CD4-positive, alpha-beta T cell (primary cell): ENCODE measurements at regions not wholly inside any gene's neighbourhood (a gene's known extent, or its start where the extent isn't known, plus 50 kb on each side); places are given as distances from the start of the nearest gene placed in this dataset.

ENCODE experiments used
- ATAC-seq: fragments of 200-7000 bp; cut with Tn5 transposase; one replicate; pipeline ENCODE4 v1.10.0; 2022; ENCODE audit warnings: mild to moderate bottlenecking; ENCODE audit not compliant: poor library complexity
- CTCF ChIA-PET: fragments of 350-600 bp; sonication (Branson Sonifier 250); formaldehyde crosslinking; loops from one replicate; lab custom pipeline; 2021; ENCODE audit warnings: antibody characterized with exemption, inconsistent platforms; lab: Charles Lee
- POLR2A ChIA-PET: fragments of 350-600 bp; sonication (Branson Sonifier 250); formaldehyde crosslinking; loops from one replicate; lab custom pipeline; 2021; ENCODE audit warnings: antibody characterized with exemption, inconsistent platforms; lab: Charles Lee
- DNase-seq, 14 experiments: peaks; one replicate each; pipeline ENCODE4 v3.0.0-alpha.2; 2013 to 2020; ENCODE audit warnings: mixed read lengths in 2 of 14
- H3K27ac ChIP-seq, 2 donors: one replicate each; pipeline versions ENCODE4 v1.5.1 to v1.7.0; 2013; ENCODE audit warnings: low read length in 2 of 2, low read depth in 1 of 2, mild to moderate bottlenecking in 1 of 2
- H3K27me3 ChIP-seq, 2 experiments: 1 replicate in 1 of 2; 2 replicates in 1 of 2; pipeline versions ENCODE4 v1.6.1 to v1.7.0; 2013; ENCODE audit warnings: low read length in 2 of 2, control low read depth in 1 of 2, mild to moderate bottlenecking in 1 of 2, moderate library complexity in 1 of 2; ENCODE audit not compliant: insufficient read depth in 2 of 2, control insufficient read depth in 1 of 2
- H3K36me3 ChIP-seq: one replicate; pipeline ENCODE4 v1.6.1; 2013; ENCODE audit warnings: low read length, control low read depth; ENCODE audit not compliant: insufficient read depth
- H3K4me1 ChIP-seq: one replicate; pipeline ENCODE4 v1.6.1; 2013; ENCODE audit warnings: low read length, control low read depth; ENCODE audit not compliant: insufficient read depth
- H3K4me3 ChIP-seq: one replicate; pipeline ENCODE4 v1.5.1; 2013; ENCODE audit warnings: mild to moderate bottlenecking, low read length, moderate library complexity
- H3K9me3 ChIP-seq, 2 experiments: 1 replicate in 1 of 2; 2 replicates in 1 of 2; pipeline versions ENCODE4 v1.6.1 to v1.7.0; 2013; ENCODE audit warnings: low read length in 2 of 2, mild to moderate bottlenecking in 2 of 2, control low read depth in 1 of 2, moderate library complexity in 1 of 2; ENCODE audit not compliant: control insufficient read depth in 1 of 2, insufficient read depth in 1 of 2
- H3K27ac Mint-ChIP-seq: one replicate; pipeline ENCODE4 v1.8.0; 2020; ENCODE audit warnings: mixed read lengths
- H3K27me3 Mint-ChIP-seq: one replicate; pipeline ENCODE4 v1.8.0; 2021; ENCODE audit warnings: mixed read lengths
- H3K36me3 Mint-ChIP-seq: one replicate; pipeline ENCODE4 v1.8.0; 2021; ENCODE audit warnings: low read depth, mixed read lengths
- H3K4me1 Mint-ChIP-seq: one replicate; pipeline ENCODE4 v1.8.0; 2021; ENCODE audit warnings: low read depth, mixed read lengths
- H3K4me3 Mint-ChIP-seq: one replicate; pipeline ENCODE4 v1.8.0; 2020; ENCODE audit warnings: mild to moderate bottlenecking, mixed read lengths
- H3K9me3 Mint-ChIP-seq: one replicate; pipeline ENCODE4 v1.8.0; 2020; ENCODE audit warnings: mixed read lengths
- intact Hi-C, 2 experiments: fragments of 100-400 bp; cut with DNase I in 1 of 2; cut with micrococcal nuclease in 1 of 2; formaldehyde crosslinking; loops; one replicate each; pipeline versions ENCODE4 v1.15.1 to v1.9.0; 2023 to 2025; cut with DNase I, micrococcal nuclease
- TF ChIP-seq, protein P1 (sequence below): fragments of 200-600 bp; IDR thresholded peaks from one replicate; pipeline ENCODE4 v1.8.0; 2022; ENCODE audit warnings: antibody characterized with exemption, mild to moderate bottlenecking

DNA sequence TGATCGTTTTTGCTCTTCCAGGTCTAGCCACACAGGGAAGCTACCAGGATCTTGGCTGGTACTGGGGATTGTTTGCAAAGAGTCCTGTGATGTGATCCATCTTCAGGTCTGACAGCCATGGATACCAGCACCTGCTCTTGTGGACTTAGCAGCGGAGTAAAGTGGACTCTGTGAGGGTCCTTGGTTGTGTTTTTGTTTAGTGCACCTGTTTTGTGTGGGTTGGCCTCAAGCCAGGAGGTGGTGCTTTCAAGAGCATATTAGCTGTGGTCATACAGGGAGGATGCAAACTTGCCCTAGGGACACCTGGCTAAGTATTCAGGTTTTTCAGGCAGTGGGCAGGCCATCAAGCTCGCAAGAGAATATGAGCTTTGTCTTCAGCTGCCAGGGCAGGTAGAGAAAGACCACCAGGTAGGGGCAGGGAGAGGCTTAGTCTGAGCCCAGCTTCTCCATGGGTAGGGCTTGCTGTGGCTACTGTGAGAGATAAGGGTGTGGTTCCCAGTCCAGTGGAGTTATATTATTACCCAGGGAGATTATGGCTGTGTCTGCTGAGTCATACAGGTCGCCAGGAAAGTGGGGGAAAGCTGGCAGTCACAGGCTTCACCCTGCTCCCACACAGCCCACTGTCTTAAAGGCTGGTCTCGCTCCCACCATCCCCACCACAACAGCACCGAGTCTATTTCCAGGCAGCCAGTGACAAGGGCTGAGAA is 293.7 kb downstream of the PCDH18 start:
- H3K4me3 Mint-ChIP-seq: no peak overlapping the region
- no peaks in the 10 kb centered on the region for H3K36me3 Mint-ChIP-seq
- ChIA-PET POLR2A (no interaction called here), CTCF (no interaction called here)
- TF ChIP-seq, protein P1, sequence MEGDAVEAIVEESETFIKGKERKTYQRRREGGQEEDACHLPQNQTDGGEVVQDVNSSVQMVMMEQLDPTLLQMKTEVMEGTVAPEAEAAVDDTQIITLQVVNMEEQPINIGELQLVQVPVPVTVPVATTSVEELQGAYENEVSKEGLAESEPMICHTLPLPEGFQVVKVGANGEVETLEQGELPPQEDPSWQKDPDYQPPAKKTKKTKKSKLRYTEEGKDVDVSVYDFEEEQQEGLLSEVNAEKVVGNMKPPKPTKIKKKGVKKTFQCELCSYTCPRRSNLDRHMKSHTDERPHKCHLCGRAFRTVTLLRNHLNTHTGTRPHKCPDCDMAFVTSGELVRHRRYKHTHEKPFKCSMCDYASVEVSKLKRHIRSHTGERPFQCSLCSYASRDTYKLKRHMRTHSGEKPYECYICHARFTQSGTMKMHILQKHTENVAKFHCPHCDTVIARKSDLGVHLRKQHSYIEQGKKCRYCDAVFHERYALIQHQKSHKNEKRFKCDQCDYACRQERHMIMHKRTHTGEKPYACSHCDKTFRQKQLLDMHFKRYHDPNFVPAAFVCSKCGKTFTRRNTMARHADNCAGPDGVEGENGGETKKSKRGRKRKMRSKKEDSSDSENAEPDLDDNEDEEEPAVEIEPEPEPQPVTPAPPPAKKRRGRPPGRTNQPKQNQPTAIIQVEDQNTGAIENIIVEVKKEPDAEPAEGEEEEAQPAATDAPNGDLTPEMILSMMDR: no peak
- H3K4me1 Mint-ChIP-seq: no peaks in the 10 kb centered on the region
- DNase-seq: no peak
- intact Hi-C loops: no loop called here
- H3K4me1 ChIP-seq: no peaks in the 10 kb centered on the region
- peaks cover 13% of the 10 kb centered on the region for H3K9me3 Mint-ChIP-seq
- no peak overlapping the region for H3K27ac Mint-ChIP-seq
- ATAC-seq: no peak
- no peaks in the 10 kb centered on the region for H3K36me3 ChIP-seq
- no peak overlapping the region for H3K27ac ChIP-seq
- peaks cover 0 to 4% of the 10 kb centered on the region in 2 experiments for H3K9me3 ChIP-seq
- H3K27me3 Mint-ChIP-seq: no peaks in the 10 kb centered on the region
- H3K27me3 ChIP-seq: no peaks in the 10 kb centered on the region
- no peak overlapping the region for H3K4me3 ChIP-seq

GRCh38 chr4:137226900-137227299 is 305.4 kb downstream of the PCDH18 start:
- H3K4me1 Mint-ChIP-seq: no peaks in the 10 kb centered on the region
- H3K4me3 ChIP-seq: no peak overlapping the region
- H3K4me3 Mint-ChIP-seq: no peak overlapping the region
- H3K9me3 Mint-ChIP-seq: peaks cover 8% of the 10 kb centered on the region
- no peak for DNase-seq
- no peaks in the 10 kb centered on the region for H3K9me3 ChIP-seq
- H3K36me3 ChIP-seq: no peaks in the 10 kb centered on the region
- POLR2A ChIA-PET: no interaction called here
- no peak overlapping the region for H3K27ac Mint-ChIP-seq
- H3K4me1 ChIP-seq: no peaks in the 10 kb centered on the region
- no peak overlapping the region for H3K27ac ChIP-seq
- no peak for ATAC-seq
- no peaks in the 10 kb centered on the region for H3K27me3 Mint-ChIP-seq
- H3K36me3 Mint-ChIP-seq: no peaks in the 10 kb centered on the region
- intact Hi-C loops: no loop called here
- CTCF ChIA-PET: no interaction called here
- no peaks in the 10 kb centered on the region for H3K27me3 ChIP-seq
- TF ChIP-seq, protein P1: no peak

DNA sequence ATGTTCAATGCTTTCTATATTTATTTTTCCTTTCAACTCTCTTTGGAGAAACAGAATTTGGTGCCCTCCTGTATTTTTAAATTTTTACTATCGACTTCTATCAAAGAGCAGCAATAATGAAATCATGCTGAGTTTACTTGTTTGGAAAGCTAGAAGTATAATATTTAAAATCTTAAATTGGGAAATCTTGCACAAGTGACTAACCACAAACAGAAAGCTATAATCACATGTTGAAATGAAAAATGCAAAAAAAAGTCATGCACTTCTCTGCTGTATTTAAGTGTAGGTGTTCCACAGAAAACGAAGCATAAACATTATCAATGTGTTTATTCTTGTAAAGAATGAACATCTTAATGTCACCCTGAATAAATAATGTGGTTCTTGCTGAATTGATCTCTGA is 306.1 kb downstream of the PCDH18 start:
- Mint-ChIP-seq H3K36me3 (no peaks in the 10 kb centered on the region), H3K27ac (no peak overlapping the region), H3K27me3 (no peaks in the 10 kb centered on the region), H3K4me3 (no peak overlapping the region), H3K9me3 (peaks cover 10% of the 10 kb centered on the region), H3K4me1 (no peaks in the 10 kb centered on the region)
- ATAC-seq: no peak
- Histone ChIP-seq H3K36me3 (no peaks in the 10 kb centered on the region), H3K27me3 (no peaks in the 10 kb centered on the region), H3K27ac (no peak overlapping the region), H3K4me3 (no peak overlapping the region), H3K4me1 (no peaks in the 10 kb centered on the region), H3K9me3 (no peaks in the 10 kb centered on the region)
- intact Hi-C loops: no loop called here
- ChIA-PET POLR2A (no interaction called here), CTCF (no interaction called here)
- TF ChIP-seq, protein P1: no peak
- DNase-seq: no peak
